ENCODE measurements at regions not wholly inside any gene's neighbourhood (a gene's known extent, or its start where the extent isn't known, plus 50 kb on each side); places are given as distances from the start of the nearest gene placed in this dataset.
"Not testable (repeated sequence)": the region's sequence is repeated elsewhere in the genome, so short reads cannot be mapped to it uniquely, and the experiment has no call there.

GRCh38 chr9:41643571-41644279 is 454.6 kb upstream of the ZNG1F start:
- TF ChIP-seq CTCF, POLR2A (IDR thresholded peaks at IDR 0.05): not testable (repeated sequence)
